ENCODE measurements at regions not wholly inside any gene's neighbourhood (a gene's known extent, or its start where the extent isn't known, plus 50 kb on each side); places are given as distances from the start of the nearest gene placed in this dataset.

DNA sequence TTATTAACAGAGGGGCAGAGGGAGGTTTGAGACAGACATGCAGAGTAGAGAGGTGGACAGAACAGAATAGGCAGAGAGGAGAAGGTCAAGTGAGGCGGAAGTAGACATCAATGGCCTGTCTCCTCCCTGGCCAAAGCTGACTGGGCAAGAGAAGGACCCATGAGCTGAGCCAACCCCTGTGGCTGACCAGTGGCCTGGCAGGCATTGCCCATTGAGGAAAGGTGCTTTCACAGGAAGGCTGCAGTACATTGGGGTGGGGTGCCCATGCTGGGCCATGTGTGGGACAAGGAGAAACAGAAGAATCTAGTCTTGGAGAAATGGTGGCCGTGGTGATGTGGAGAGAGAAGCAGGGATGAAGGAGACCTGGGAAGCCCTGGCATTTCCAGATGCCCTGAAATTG lies 76.0 kb downstream of the MYEOV start:
- Histone ChIP-seq H3K9ac (ENCODE audit: low read depth, low read length) (no peak overlapping the region), H4K20me1 (ENCODE audit: insufficient read depth, low read length) (no peaks in the 10 kb centered on the region), H3K4me3 (ENCODE audit: low read depth in 1 of 2, low read length in 2 of 2) (no peak overlapping the region), H3K4me2 (ENCODE audit: insufficient read depth, low read length) (no peak overlapping the region), H3K27me3 (ENCODE audit: insufficient read depth, low read length, poor library complexity) (peaks cover 11% of the 10 kb centered on the region), H3K4me1 (ENCODE audit: insufficient read depth, low read length) (no peaks in the 10 kb centered on the region), H3K27ac (ENCODE audit: low read length) (no peak overlapping the region), H2AFZ (ENCODE audit: low read depth, low read length) (no peak overlapping the region), H3K9me3 (ENCODE audit: insufficient read depth, low read length, severe bottlenecking) (no peaks in the 10 kb centered on the region), H3K79me2 (ENCODE audit: insufficient read depth, low read length) (no peaks in the 10 kb centered on the region), H3K36me3 (ENCODE audit: insufficient read depth, low read length) (no peaks in the 10 kb centered on the region)
- ATAC-seq (ENCODE audit: insufficient read depth, low read depth) = no peak
- TF ChIP-seq CTCF (IDR thresholded peaks at IDR 0.05; ENCODE audit: borderline replicate concordance, extremely low read depth, low read length, poor library complexity, severe bottlenecking) = no peak
- no peak for TF ChIP-seq EZH2 (IDR thresholded peaks at IDR 0.05; ENCODE audit: borderline replicate concordance, low read depth, low read length, severe bottlenecking)
- no peak for DNase-seq

DNA sequence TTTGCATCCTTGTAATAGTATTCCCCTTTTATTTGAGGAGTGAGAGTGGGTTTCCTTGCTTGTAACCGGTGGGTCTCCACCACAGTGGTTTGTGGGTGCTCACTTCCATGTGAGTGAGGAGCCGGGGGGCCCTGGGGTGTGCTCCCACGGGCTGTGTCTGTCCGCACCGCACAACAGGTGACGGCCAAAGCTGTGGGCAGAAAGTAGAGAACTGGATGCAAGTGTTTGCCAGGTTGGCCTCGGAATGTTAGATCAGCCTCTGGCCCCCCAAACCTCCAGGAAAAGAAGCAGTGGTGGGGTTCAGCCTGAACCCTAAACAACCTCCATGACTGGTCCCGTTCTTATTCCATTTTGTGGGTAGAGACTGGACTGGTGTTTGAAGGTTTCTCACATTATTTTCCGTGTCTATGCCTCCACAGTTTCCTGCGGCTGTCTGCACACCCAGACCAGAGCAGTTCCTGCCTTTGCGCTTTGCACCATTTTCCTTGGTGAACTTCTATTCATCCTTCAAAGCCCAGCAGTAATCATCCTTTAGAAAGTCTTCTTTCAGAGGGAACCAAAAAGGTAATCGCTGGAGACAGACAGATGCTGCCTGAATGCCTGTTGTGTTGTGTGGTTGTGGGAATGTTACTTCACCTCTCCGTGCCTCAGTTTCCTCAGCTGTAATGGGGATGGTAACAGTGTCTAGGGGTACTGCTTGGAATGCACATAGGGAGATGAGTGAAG lies 77.2 kb downstream of the MYEOV start:
- H3K27me3 ChIP-seq (ENCODE audit: insufficient read depth, low read length, poor library complexity) = peaks cover 8% of the 10 kb centered on the region
- TF ChIP-seq EZH2 (IDR thresholded peaks at IDR 0.05; ENCODE audit: borderline replicate concordance, low read depth, low read length, severe bottlenecking) (no peak), CTCF (IDR thresholded peaks at IDR 0.05; ENCODE audit: borderline replicate concordance, extremely low read depth, low read length, poor library complexity, severe bottlenecking) (no peak)
- H3K4me3 ChIP-seq (ENCODE audit: low read depth in 1 of 2, low read length in 2 of 2) = no peak overlapping the region
- H3K9ac ChIP-seq (ENCODE audit: low read depth, low read length) = no peak overlapping the region
- H3K36me3 ChIP-seq (ENCODE audit: insufficient read depth, low read length) = no peaks in the 10 kb centered on the region
- no peak for ATAC-seq (ENCODE audit: insufficient read depth, low read depth)
- H3K27ac ChIP-seq (ENCODE audit: low read length) = no peak overlapping the region
- no peaks in the 10 kb centered on the region for H3K79me2 ChIP-seq (ENCODE audit: insufficient read depth, low read length)
- H3K4me2 ChIP-seq (ENCODE audit: insufficient read depth, low read length) = no peak overlapping the region
- no peak for DNase-seq
- no peaks in the 10 kb centered on the region for H4K20me1 ChIP-seq (ENCODE audit: insufficient read depth, low read length)
- H2AFZ ChIP-seq (ENCODE audit: low read depth, low read length) = no peak overlapping the region
- no peaks in the 10 kb centered on the region for H3K4me1 ChIP-seq (ENCODE audit: insufficient read depth, low read length)
- no peaks in the 10 kb centered on the region for H3K9me3 ChIP-seq (ENCODE audit: insufficient read depth, low read length, severe bottlenecking)

DNA sequence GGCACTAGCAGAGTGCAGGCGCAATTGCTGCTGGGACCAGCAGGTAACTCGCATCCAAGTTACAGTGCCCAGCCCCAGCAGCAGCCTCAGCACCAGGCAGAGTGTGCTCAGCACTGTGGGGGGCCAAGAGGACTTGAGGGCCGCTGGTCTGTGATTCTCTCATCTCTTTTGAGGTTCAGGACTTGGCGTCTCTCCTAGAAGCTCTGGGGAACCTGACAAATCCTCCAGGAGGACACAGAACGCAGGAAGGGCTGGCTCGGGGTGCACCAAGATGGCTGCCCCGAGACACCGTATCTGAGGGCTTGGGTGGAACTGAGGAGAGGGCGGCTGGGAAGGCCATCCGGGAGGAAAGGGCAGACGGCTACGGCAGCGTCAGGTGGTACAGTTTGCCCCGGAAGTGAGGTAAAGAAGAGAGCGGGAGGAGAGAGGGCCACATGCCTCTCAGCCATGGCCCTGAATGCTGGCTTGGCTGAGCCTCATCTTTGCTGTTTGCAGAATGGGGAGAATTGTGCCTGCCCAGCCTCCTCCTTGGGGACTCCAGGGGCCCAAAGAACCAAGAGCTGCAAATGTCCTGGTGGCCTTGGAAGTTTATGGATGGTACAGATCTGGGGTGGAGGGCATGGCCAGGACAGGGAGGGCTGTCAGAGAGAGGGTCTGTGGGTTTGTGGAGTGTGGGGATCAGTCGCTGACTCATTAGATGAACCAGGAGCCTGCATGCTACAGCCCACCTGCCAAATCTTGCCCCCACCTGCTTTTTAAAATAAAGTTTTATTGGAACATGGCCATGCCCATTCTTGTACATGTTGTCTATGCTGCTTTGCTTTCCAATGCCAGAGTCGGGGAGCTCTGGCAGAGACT lies 78.0 kb downstream of the MYEOV start:
- H3K79me2 ChIP-seq (ENCODE audit: insufficient read depth, low read length) = no peaks in the 10 kb centered on the region
- peaks cover 8% of the 10 kb centered on the region for H3K27me3 ChIP-seq (ENCODE audit: insufficient read depth, low read length, poor library complexity)
- H3K4me2 ChIP-seq (ENCODE audit: insufficient read depth, low read length) = no peak overlapping the region
- TF ChIP-seq EZH2 (IDR thresholded peaks at IDR 0.05; ENCODE audit: borderline replicate concordance, low read depth, low read length, severe bottlenecking) (no peak), CTCF (IDR thresholded peaks at IDR 0.05; ENCODE audit: borderline replicate concordance, extremely low read depth, low read length, poor library complexity, severe bottlenecking) (no peak)
- no peak overlapping the region for H3K27ac ChIP-seq (ENCODE audit: low read length)
- no peak overlapping the region for H2AFZ ChIP-seq (ENCODE audit: low read depth, low read length)
- no peaks in the 10 kb centered on the region for H3K4me1 ChIP-seq (ENCODE audit: insufficient read depth, low read length)
- no peak overlapping the region for H3K9ac ChIP-seq (ENCODE audit: low read depth, low read length)
- ATAC-seq (ENCODE audit: insufficient read depth, low read depth) = no peak
- no peak for DNase-seq
- 0 out of 2 replicates have a peak, but pooled peaks cover 2% of the 10 kb centered on the region for H4K20me1 ChIP-seq (ENCODE audit: insufficient read depth, low read length)
- no peaks in the 10 kb centered on the region for H3K36me3 ChIP-seq (ENCODE audit: insufficient read depth, low read length)
- H3K9me3 ChIP-seq (ENCODE audit: insufficient read depth, low read length, severe bottlenecking) = no peaks in the 10 kb centered on the region
- no peak overlapping the region for H3K4me3 ChIP-seq (ENCODE audit: low read depth in 1 of 2, low read length in 2 of 2)
